WTC11 (cell line): ENCODE measurements at regions not wholly inside any gene's neighbourhood (a gene's known extent, or its start where the extent isn't known, plus 50 kb on each side); places are given as distances from the start of the nearest gene placed in this dataset.
"Not testable (repeated sequence)": the region's sequence is repeated elsewhere in the genome, so short reads cannot be mapped to it uniquely, and the experiment has no call there.

Experiments
- ATAC-seq: fragments of 200-7000 bp; cut with Tn5 transposase; 2 replicates; pipeline ENCODE4 v1.10.0; 2021; ENCODE audit warnings: mild to moderate bottlenecking, moderate library complexity
- CTCF ChIA-PET: fragments of 300-600 bp; sonication (Branson Sonifier 250); formaldehyde crosslinking; loops from one replicate; lab custom pipeline; 2021; ENCODE audit warnings: antibody characterized with exemption; lab: Charles Lee
- POLR2A ChIA-PET: fragments of 350-600 bp; sonication (Branson Sonifier 250); formaldehyde crosslinking; loops from one replicate; lab custom pipeline; 2021; ENCODE audit warnings: antibody characterized with exemption; lab: Charles Lee
- DNase-seq: peaks from one replicate; pipeline ENCODE4 v3.0.0; 2021; ENCODE audit warnings: low spot score
- H3K27ac Mint-ChIP-seq: 2 replicates; pipeline ENCODE4 v1.8.0; 2021; ENCODE audit warnings: mixed read lengths
- H3K27me3 Mint-ChIP-seq: 2 replicates; pipeline ENCODE4 v1.8.0; 2021; ENCODE audit warnings: low read depth, mild to moderate bottlenecking, moderate library complexity, mixed read lengths
- H3K36me3 Mint-ChIP-seq: 2 replicates; pipeline ENCODE4 v1.8.0; 2021; ENCODE audit warnings: mixed read lengths
- H3K4me1 Mint-ChIP-seq: 2 replicates; pipeline ENCODE4 v1.8.0; 2022; ENCODE audit warnings: mixed read lengths
- H3K4me3 Mint-ChIP-seq: 2 replicates; pipeline ENCODE4 v1.8.0; 2021; ENCODE audit warnings: mild to moderate bottlenecking, moderate library complexity, mixed read lengths
- H3K9me3 Mint-ChIP-seq: 2 replicates; pipeline ENCODE4 v1.8.0; 2021; ENCODE audit warnings: mixed read lengths
- ATF2 ChIP-seq: sonication (generic); formaldehyde crosslinking; IDR thresholded peaks from 2 replicates; pipeline ENCODE4 v1.8.1; 2022; ENCODE audit warnings: low read depth, missing genetic modification reagents, borderline replicate concordance
- CREM ChIP-seq: sonication (generic); formaldehyde crosslinking; IDR thresholded peaks from 2 replicates; pipeline ENCODE4 v1.8.1; 2022; ENCODE audit warnings: mild to moderate bottlenecking, missing genetic modification reagents, moderate library complexity
- E2F1 ChIP-seq: sonication (generic); formaldehyde crosslinking; IDR thresholded peaks from 2 replicates; pipeline ENCODE4 v1.8.0; 2022; ENCODE audit warnings: mild to moderate bottlenecking, missing genetic modification reagents
- E2F4 ChIP-seq: sonication (generic); formaldehyde crosslinking; IDR thresholded peaks from 2 replicates; pipeline ENCODE4 v1.8.1; 2022; ENCODE audit warnings: low read depth, mild to moderate bottlenecking, moderate library complexity, missing genetic modification reagents, borderline replicate concordance
- EMX1 ChIP-seq: fragments of 250-450 bp; sonication (Bioruptor Pico); IDR thresholded peaks from 2 replicates; pipeline ENCODE4 v1.8.0; 2021; ENCODE audit warnings: mild to moderate bottlenecking
- FOXJ3 ChIP-seq: sonication (generic); formaldehyde crosslinking; IDR thresholded peaks from 2 replicates; pipeline ENCODE4 v1.9.0; 2021; ENCODE audit warnings: missing genetic modification reagents, mild to moderate bottlenecking, borderline replicate concordance
- GABPB1 ChIP-seq: sonication (generic); formaldehyde crosslinking; IDR thresholded peaks from 2 replicates; pipeline ENCODE4 v1.8.1; 2023; ENCODE audit warnings: mild to moderate bottlenecking, missing genetic modification reagents
- GTF2I ChIP-seq: fragments of 250-450 bp; sonication (Bioruptor Pico); conservative IDR thresholded peaks from 2 replicates; pipeline ENCODE4 v1.4.0; 2021; ENCODE audit warnings: mild to moderate bottlenecking
- IRF1 ChIP-seq: sonication (generic); formaldehyde crosslinking; IDR thresholded peaks from 2 replicates; pipeline ENCODE4 v1.8.0; 2023; ENCODE audit warnings: missing genetic modification reagents
- KAT7 ChIP-seq: sonication (generic); formaldehyde crosslinking; IDR thresholded peaks from 2 replicates; pipeline ENCODE4 v1.8.1; 2023; ENCODE audit warnings: missing genetic modification reagents, mild to moderate bottlenecking, borderline replicate concordance
- NFATC4 ChIP-seq: fragments of 250-450 bp; sonication (Bioruptor Pico); IDR thresholded peaks from 2 replicates; pipeline ENCODE4 v1.9.0; 2021; ENCODE audit warnings: mild to moderate bottlenecking
- PRDM15 ChIP-seq: sonication (generic); formaldehyde crosslinking; IDR thresholded peaks from 2 replicates; pipeline ENCODE4 v1.8.0; 2022; ENCODE audit warnings: missing genetic modification reagents
- PRRX2 ChIP-seq: fragments of 250-450 bp; sonication (Bioruptor Pico); IDR thresholded peaks from 2 replicates; pipeline ENCODE4 v1.8.0; 2021; ENCODE audit warnings: mild to moderate bottlenecking
- SMAD4 ChIP-seq: sonication (generic); formaldehyde crosslinking; IDR thresholded peaks from 2 replicates; pipeline ENCODE4 v1.8.0; 2022; ENCODE audit warnings: mild to moderate bottlenecking, missing genetic modification reagents
- SP1 ChIP-seq: sonication (generic); formaldehyde crosslinking; conservative IDR thresholded peaks from 2 replicates; pipeline ENCODE4 v1.8.1; 2022; ENCODE audit warnings: missing genetic modification reagents
- TP53 ChIP-seq: sonication (generic); formaldehyde crosslinking; IDR thresholded peaks from 2 replicates; pipeline ENCODE4 v1.8.1; 2023; ENCODE audit warnings: mild to moderate bottlenecking, missing genetic modification reagents
- USF2 ChIP-seq: sonication (generic); formaldehyde crosslinking; IDR thresholded peaks from 2 replicates; pipeline ENCODE4 v1.8.1; 2023; ENCODE audit warnings: mild to moderate bottlenecking, missing genetic modification reagents, moderate library complexity
- ZNF396 ChIP-seq: fragments of 250-450 bp; sonication (Bioruptor Pico); IDR thresholded peaks from 2 replicates; pipeline ENCODE4 v1.8.0; 2021; ENCODE audit warnings: mild to moderate bottlenecking, moderate library complexity, borderline replicate concordance
- ZNF532 ChIP-seq: fragments of 250-450 bp; sonication (Bioruptor Pico); IDR thresholded peaks from 2 replicates; pipeline ENCODE4 v1.9.0; 2021; ENCODE audit warnings: mild to moderate bottlenecking, borderline replicate concordance

GRCh38 chr1:185517808-185518419 is 200.9 kb upstream of the IVNS1ABP start:
- no peak overlapping the region for H3K4me3 Mint-ChIP-seq
- no peaks in the 10 kb centered on the region for H3K4me1 Mint-ChIP-seq
- ChIA-PET CTCF (no interaction called here), POLR2A (no interaction called here)
- H3K27me3 Mint-ChIP-seq = peaks cover 5% of the 10 kb centered on the region; the same call in 1 of the 2 replicates
- H3K36me3 Mint-ChIP-seq = peaks cover 65% of the 10 kb centered on the region
- no peak for DNase-seq
- peaks cover 75% of the 10 kb centered on the region for H3K9me3 Mint-ChIP-seq
- TF ChIP-seq ZNF396 (CRISPR knock-in tag) (no peak), FOXJ3 (CRISPR knock-in tag) (no peak), PRRX2 (CRISPR knock-in tag) (no peak), ZNF532 (CRISPR knock-in tag) (no peak), E2F4 (CRISPR knock-in tag) (no peak), E2F1 (CRISPR knock-in tag) (no peak), NFATC4 (CRISPR knock-in tag) (no peak), SMAD4 (CRISPR knock-in tag) (no peak)
- no peak for ATAC-seq
- no peak overlapping the region for H3K27ac Mint-ChIP-seq

GRCh38 chr1:185517301-185517700 is 200.3 kb upstream of the IVNS1ABP start:
- peaks cover 72% of the 10 kb centered on the region for H3K9me3 Mint-ChIP-seq
- not testable (repeated sequence) for H3K27me3 Mint-ChIP-seq

GRCh38 chr1:185515696-185516095 is 198.7 kb upstream of the IVNS1ABP start:
- no peak overlapping the region for H3K27ac Mint-ChIP-seq
- H3K9me3 Mint-ChIP-seq = peaks cover 66% of the 10 kb centered on the region
- no peaks in the 10 kb centered on the region for H3K4me1 Mint-ChIP-seq
- ChIA-PET CTCF (no interaction called here), POLR2A (interaction anchor here (1.2 kb wide), 1 partner anchor 54 kb away, joined by 3 read pairs; no protein-coding TSS in a partner anchor)
- no peak for DNase-seq
- no peak for ATAC-seq
- H3K36me3 Mint-ChIP-seq = peaks cover 54% of the 10 kb centered on the region
- H3K4me3 Mint-ChIP-seq = no peak overlapping the region
- peaks cover 5% of the 10 kb centered on the region; the same call in 1 of the 2 replicates for H3K27me3 Mint-ChIP-seq
- TF ChIP-seq KAT7 (CRISPR knock-in tag) (no peak), SP1 (CRISPR knock-in tag) (no peak), PRDM15 (no peak), CREM (CRISPR knock-in tag) (no peak), EMX1 (CRISPR knock-in tag) (no peak), ATF2 (no peak), USF2 (CRISPR knock-in tag) (no peak), TP53 (CRISPR knock-in tag) (no peak), GABPB1 (CRISPR knock-in tag) (no peak), GTF2I (CRISPR knock-in tag) (no peak), IRF1 (CRISPR knock-in tag) (no peak)

More at GRCh38 chr1:185517301-185517700, 200.3 kb upstream of the IVNS1ABP start:
- CTCF ChIA-PET, DNase-seq, H3K4me1 Mint-ChIP-seq, H3K4me3 Mint-ChIP-seq, POLR2A ChIA-PET, H3K27ac Mint-ChIP-seq, ATAC-seq: not testable (repeated sequence)
- H3K36me3 Mint-ChIP-seq = peaks cover 61% of the 10 kb centered on the region
